ENCODE measurements at regions not wholly inside any gene's neighbourhood (a gene's known extent, or its start where the extent isn't known, plus 50 kb on each side); places are given as distances from the start of the nearest gene placed in this dataset.

DNA sequence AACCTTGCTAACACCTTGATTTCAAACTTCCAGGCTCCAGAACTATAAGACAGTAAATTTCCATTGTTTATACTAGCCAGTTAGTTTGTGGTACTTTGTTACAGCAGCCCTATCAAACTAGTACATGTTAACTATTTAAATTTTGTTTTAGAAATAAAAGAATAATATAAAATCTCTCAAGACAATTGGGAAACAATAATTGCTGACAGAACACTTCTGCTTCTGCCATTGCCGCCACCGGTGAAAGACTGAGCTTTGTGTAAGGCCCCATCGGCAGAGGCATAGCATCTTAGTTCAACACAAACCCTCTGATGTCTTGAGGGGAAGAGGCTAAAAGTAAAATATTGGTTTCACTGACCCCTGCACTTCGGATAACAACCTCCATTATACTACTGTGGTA lies 1607.1 kb upstream of the SEL1L start:
- no peak for DNase-seq (ENCODE audit: low read depth)
- no peak for FAIRE-seq
- Histone ChIP-seq H3K36me3 (ENCODE audit: control insufficient read depth, insufficient read depth, low read length) (no peaks in the 10 kb centered on the region), H3K4me3 (ENCODE audit: low read depth, low read length) (no peak overlapping the region), H3K27me3 (ENCODE audit: control insufficient read depth, insufficient read depth, low read length) (no peaks in the 10 kb centered on the region)
- TF ChIP-seq, protein P1, sequence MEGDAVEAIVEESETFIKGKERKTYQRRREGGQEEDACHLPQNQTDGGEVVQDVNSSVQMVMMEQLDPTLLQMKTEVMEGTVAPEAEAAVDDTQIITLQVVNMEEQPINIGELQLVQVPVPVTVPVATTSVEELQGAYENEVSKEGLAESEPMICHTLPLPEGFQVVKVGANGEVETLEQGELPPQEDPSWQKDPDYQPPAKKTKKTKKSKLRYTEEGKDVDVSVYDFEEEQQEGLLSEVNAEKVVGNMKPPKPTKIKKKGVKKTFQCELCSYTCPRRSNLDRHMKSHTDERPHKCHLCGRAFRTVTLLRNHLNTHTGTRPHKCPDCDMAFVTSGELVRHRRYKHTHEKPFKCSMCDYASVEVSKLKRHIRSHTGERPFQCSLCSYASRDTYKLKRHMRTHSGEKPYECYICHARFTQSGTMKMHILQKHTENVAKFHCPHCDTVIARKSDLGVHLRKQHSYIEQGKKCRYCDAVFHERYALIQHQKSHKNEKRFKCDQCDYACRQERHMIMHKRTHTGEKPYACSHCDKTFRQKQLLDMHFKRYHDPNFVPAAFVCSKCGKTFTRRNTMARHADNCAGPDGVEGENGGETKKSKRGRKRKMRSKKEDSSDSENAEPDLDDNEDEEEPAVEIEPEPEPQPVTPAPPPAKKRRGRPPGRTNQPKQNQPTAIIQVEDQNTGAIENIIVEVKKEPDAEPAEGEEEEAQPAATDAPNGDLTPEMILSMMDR (IDR thresholded peaks at IDR 0.05; ENCODE audit: insufficient read depth, low read length, severe bottlenecking): no peak

DNA sequence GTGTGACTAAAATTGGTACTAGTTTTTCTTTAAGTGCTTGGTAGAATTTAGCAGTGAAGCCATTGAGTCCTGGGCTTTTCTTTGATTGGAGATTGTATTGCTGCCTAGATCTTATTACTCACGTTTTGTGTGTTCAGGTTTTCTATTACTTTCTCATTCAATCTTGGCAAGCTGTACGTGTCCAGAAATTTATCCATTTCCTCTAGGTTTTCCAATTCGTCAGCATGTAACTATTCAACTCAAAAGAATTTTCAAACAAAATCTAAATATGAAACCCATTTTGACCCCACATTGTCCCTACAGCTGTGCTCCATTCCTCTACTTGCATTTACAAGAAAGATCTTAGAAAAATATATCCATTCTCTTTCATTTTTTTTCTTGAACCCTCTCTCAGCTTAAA lies 1613.4 kb upstream of the SEL1L start:
- FAIRE-seq: no peak
- no peaks in the 10 kb centered on the region for H3K27me3 ChIP-seq (ENCODE audit: control insufficient read depth, insufficient read depth, low read length)
- no peak overlapping the region for H3K4me3 ChIP-seq (ENCODE audit: low read depth, low read length)
- TF ChIP-seq, protein P1 (IDR thresholded peaks at IDR 0.05; ENCODE audit: insufficient read depth, low read length, severe bottlenecking): no peak
- H3K36me3 ChIP-seq (ENCODE audit: control insufficient read depth, insufficient read depth, low read length): no peaks in the 10 kb centered on the region
- no peak for DNase-seq (ENCODE audit: low read depth)

DNA sequence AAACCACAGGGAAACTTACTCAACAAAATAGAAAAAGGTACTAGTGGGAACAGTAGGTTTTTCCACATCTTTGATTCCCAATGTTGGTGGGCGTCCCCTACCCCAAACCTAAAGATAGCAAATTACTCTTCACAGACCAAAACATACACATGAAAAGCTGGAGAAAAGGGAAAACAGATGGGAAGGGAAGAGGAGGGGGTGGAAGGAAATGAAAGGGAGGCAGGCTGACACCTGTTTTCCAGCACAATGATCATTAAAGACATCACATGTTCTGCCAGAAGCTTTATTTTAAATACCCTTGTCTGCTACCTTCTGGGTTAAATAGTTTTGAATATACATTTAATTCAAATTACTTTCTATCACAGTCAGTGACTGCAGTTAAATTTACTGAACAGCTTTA lies 1617.9 kb upstream of the SEL1L start:
- DNase-seq (ENCODE audit: low read depth) (no peak), FAIRE-seq (no peak)
- TF ChIP-seq, protein P1 (IDR thresholded peaks at IDR 0.05; ENCODE audit: insufficient read depth, low read length, severe bottlenecking): no peak
- Histone ChIP-seq H3K27me3 (ENCODE audit: control insufficient read depth, insufficient read depth, low read length) (no peaks in the 10 kb centered on the region), H3K36me3 (ENCODE audit: control insufficient read depth, insufficient read depth, low read length) (no peaks in the 10 kb centered on the region), H3K4me3 (ENCODE audit: low read depth, low read length) (no peak overlapping the region)

DNA sequence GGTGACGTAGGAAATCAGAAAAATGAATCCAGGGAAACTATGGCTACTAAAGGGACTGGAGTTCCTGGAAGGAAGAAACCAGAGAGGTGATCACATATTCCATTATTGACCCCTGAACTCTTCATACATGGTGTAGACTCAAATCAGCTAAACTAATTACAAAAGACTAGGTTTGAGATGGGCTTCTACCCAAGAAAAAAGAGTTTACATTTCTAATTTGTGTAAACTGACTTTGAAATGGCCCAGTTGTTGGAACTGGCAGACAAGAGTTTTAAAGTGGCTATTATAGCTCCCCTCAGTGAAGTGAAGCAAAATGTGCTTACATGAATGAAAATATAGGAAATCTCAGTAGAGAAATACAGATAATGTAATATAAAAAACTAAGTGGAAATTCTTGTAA lies 1619.4 kb upstream of the SEL1L start:
- no peak for DNase-seq (ENCODE audit: low read depth)
- no peaks in the 10 kb centered on the region for H3K36me3 ChIP-seq (ENCODE audit: control insufficient read depth, insufficient read depth, low read length)
- no peaks in the 10 kb centered on the region for H3K27me3 ChIP-seq (ENCODE audit: control insufficient read depth, insufficient read depth, low read length)
- TF ChIP-seq, protein P1 (IDR thresholded peaks at IDR 0.05; ENCODE audit: insufficient read depth, low read length, severe bottlenecking): no peak
- no peak for FAIRE-seq
- no peak overlapping the region for H3K4me3 ChIP-seq (ENCODE audit: low read depth, low read length)

DNA sequence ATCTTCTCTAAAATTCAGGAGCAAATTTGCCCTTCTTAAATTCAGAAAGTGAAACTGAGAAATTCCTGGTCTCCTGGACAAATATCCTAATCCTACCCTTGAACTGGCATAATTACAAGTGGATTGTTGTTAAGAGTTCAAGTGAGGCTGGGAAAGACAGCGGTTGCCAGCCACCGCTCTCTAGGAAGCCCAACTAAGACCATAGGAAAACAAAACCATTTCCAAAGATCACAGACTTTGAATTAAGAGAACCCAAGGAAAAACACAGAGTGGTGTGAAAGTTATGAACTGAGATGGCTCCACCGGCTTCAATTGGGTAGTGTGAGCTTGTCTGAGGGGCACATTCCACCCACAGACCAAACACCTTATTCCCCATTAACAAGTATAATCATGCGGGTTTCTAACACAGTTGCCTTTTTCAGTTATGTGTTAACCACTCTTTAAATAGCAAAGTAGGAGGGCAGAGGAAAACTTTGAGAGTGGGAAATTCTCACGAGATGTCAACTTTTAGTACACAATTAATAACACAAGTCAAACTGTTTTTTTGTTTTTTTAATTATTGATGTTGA lies 1628.8 kb upstream of the SEL1L start:
- FAIRE-seq: no peak
- TF ChIP-seq, protein P1 (IDR thresholded peaks at IDR 0.05; ENCODE audit: insufficient read depth, low read length, severe bottlenecking): no peak

DNA sequence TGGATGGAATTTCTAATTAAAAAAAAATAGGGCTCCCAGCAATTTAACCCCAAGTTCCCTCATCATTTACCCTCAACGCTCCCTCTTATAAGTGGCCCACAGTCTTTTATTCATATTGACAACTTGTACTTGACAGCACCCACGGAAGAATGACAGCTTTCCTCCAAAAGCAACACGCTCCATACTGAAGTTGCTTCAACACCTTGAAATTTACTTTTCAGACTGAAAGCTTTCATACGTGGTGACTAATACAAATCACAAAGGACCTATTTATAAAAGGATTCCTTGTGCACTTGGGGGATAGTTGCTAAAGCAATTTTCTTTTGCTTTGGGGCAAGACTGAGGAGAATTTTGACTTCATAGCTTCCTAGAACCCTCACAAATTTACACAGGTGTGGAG lies 1629.4 kb upstream of the SEL1L start:
- Histone ChIP-seq H3K27me3 (ENCODE audit: control insufficient read depth, insufficient read depth, low read length) (no peaks in the 10 kb centered on the region), H3K36me3 (ENCODE audit: control insufficient read depth, insufficient read depth, low read length) (no peaks in the 10 kb centered on the region), H3K4me3 (ENCODE audit: low read depth, low read length) (no peak overlapping the region)
- DNase-seq (ENCODE audit: low read depth) (peak; percentile 69), FAIRE-seq (no peak)
- TF ChIP-seq, protein P1 (IDR thresholded peaks at IDR 0.05; ENCODE audit: insufficient read depth, low read length, severe bottlenecking): no peak

More for the DNA sequence above, 1628.8 kb upstream of the SEL1L start:
- Histone ChIP-seq H3K27me3 (ENCODE audit: control insufficient read depth, insufficient read depth, low read length) (no peaks in the 10 kb centered on the region), H3K4me3 (ENCODE audit: low read depth, low read length) (no peak overlapping the region), H3K36me3 (ENCODE audit: control insufficient read depth, insufficient read depth, low read length) (no peaks in the 10 kb centered on the region)
- DNase-seq (ENCODE audit: low read depth): no peak
